ENCODE measurements at regions not wholly inside any gene's neighbourhood (a gene's known extent, or its start where the extent isn't known, plus 50 kb on each side); places are given as distances from the start of the nearest gene placed in this dataset.

- intact Hi-C loops (cut with DNase I): no loop called here
- peaks cover 0 to 2% of the 10 kb centered on the region in 2 donors for H3K9me3 ChIP-seq
- H3K4me1 ChIP-seq: no peaks in the 10 kb centered on the region
- DNase-seq: peak in 2 of 4 donors; percentile 25 to 28
- ATAC-seq: no peak
- TF ChIP-seq CTCF (IDR thresholded peaks at IDR 0.05): no peak
- no peaks in the 10 kb centered on the region for H3K27me3 ChIP-seq
- no peaks in the 10 kb centered on the region for H3K36me3 ChIP-seq
- H3K4me3 ChIP-seq: no peak overlapping the region
- H3K27ac ChIP-seq: no peak overlapping the region
These were observed 145.2 kb downstream of the MTRR start for GRCh38 chr5:8013948-8014710.

DNA sequence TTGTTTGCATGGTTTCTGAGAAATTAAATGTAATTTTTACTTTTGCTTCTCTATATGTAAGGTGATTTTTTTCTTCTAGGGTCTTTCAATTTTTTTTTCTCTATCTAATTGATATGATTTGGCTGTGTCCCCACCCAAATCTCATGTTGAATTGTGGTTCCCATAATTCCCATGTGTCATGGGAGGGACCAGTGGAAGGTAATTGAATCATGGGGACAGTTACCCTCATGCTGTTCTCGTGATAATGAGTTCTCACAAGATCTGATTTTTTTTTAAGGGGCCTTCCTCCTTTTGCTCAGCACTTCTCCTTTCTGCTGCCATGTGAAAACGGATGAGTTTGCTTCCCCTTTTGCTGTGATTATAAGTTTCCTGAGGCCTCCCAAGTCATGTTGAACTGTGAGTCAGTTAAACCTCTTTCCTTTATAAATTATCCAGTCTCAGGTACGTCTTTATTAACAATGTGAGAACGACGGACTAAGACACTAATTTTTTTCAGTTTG, 150.8 kb downstream of the MTRR start:
- no peak for TF ChIP-seq CTCF (IDR thresholded peaks at IDR 0.05)
- Histone ChIP-seq H3K4me1 (no peaks in the 10 kb centered on the region), H3K27ac (no peak overlapping the region), H3K4me3 (no peak overlapping the region), H3K36me3 (no peaks in the 10 kb centered on the region), H3K27me3 (no peaks in the 10 kb centered on the region), H3K9me3 (peaks cover 0 to 6% of the 10 kb centered on the region in 2 donors)
- no peak for DNase-seq
- no peak for ATAC-seq
- intact Hi-C loops (cut with DNase I): no loop called here

- intact Hi-C loops (cut with DNase I): no loop called here
- H3K27ac ChIP-seq: no peak overlapping the region
- DNase-seq (no peak), ATAC-seq (no peak)
- peaks cover 0 to 6% of the 10 kb centered on the region in 2 donors for H3K9me3 ChIP-seq
- H3K4me1 ChIP-seq: no peaks in the 10 kb centered on the region
- no peaks in the 10 kb centered on the region for H3K27me3 ChIP-seq
- H3K4me3 ChIP-seq: no peak overlapping the region
- no peaks in the 10 kb centered on the region for H3K36me3 ChIP-seq
- no peak for TF ChIP-seq CTCF (IDR thresholded peaks at IDR 0.05)
These were observed 152.0 kb downstream of the MTRR start for GRCh38 chr5:8020861-8021514.

DNA sequence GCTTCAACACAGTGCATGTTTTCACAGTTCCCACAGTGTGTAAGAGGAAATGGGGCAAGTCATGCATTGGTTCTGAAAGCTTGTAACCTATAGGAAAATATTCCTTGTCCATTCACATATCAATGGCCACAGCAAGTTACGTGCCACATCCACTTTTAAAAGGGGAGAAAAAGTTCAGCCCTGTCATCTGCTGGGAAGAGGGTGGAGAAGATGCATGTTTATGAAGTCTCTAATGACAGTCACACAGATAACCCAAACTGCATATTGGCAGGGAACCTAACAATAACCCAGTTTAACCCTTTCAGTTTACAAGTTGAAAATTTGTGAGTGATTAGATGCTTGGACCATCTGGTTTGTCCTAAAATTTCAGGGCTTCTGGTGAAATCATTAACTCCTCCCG, 159.3 kb downstream of the MTRR start:
- no peak for TF ChIP-seq CTCF (IDR thresholded peaks at IDR 0.05)
- intact Hi-C loops (cut with DNase I): no loop called here
- H3K4me3 ChIP-seq: no peak overlapping the region
- H3K4me1 ChIP-seq: no peaks in the 10 kb centered on the region
- no peaks in the 10 kb centered on the region for H3K9me3 ChIP-seq
- H3K36me3 ChIP-seq: no peaks in the 10 kb centered on the region
- no peak for DNase-seq
- ATAC-seq: no peak
- no peak overlapping the region for H3K27ac ChIP-seq
- H3K27me3 ChIP-seq: no peaks in the 10 kb centered on the region

DNA sequence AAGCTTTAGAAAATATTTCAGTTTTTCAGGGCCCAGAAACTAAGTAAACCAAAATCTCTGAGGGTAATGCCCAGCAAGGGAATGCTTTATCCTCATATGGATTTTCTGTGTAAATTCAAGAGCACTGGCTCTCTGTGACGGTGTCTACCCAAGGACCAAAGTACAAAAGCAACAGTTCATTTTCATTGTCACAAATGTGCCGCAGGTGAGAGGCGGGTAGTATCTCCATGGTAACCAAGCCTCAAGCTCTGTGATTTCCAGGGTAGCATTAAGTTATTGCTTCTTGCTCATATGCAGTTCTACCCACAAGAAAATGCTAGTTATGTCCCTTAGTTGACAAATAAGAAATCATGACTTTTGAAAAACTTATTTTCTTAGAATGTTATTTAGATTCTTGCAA, 164.3 kb downstream of the MTRR start:
- TF ChIP-seq CTCF (IDR thresholded peaks at IDR 0.05): no peak
- H3K4me1 ChIP-seq: no peaks in the 10 kb centered on the region
- no peaks in the 10 kb centered on the region for H3K27me3 ChIP-seq
- H3K27ac ChIP-seq: no peak overlapping the region
- H3K4me3 ChIP-seq: no peak overlapping the region
- H3K9me3 ChIP-seq: no peaks in the 10 kb centered on the region
- no peak for ATAC-seq
- H3K36me3 ChIP-seq: no peaks in the 10 kb centered on the region
- intact Hi-C loops (cut with DNase I): no loop called here
- DNase-seq: no peak

Data from left lung (tissue), 4 donors.